ENCODE measurements at regions not wholly inside any gene's neighbourhood (a gene's known extent, or its start where the extent isn't known, plus 50 kb on each side); places are given as distances from the start of the nearest gene placed in this dataset.

DNA sequence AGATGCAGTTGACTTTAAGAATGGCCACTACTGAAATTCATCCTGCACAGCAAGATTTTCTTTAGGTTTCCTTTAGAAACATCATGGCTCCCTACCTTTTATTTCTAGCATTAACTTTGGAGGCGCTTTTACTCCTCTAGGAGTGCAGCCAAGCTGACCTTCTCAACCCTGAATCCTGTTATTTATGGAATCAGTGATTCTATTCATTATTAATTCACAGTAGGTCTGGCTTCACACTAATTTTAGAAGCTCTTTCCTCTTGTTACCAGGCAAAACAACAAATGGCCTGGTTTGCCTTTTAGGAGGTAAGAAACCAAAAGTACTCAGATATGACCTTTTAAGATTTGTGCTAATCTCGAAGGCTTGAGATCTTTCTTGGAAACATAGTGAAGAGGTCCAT is 93.0 kb upstream of the PELI1 start:
- TF ChIP-seq, protein P1, sequence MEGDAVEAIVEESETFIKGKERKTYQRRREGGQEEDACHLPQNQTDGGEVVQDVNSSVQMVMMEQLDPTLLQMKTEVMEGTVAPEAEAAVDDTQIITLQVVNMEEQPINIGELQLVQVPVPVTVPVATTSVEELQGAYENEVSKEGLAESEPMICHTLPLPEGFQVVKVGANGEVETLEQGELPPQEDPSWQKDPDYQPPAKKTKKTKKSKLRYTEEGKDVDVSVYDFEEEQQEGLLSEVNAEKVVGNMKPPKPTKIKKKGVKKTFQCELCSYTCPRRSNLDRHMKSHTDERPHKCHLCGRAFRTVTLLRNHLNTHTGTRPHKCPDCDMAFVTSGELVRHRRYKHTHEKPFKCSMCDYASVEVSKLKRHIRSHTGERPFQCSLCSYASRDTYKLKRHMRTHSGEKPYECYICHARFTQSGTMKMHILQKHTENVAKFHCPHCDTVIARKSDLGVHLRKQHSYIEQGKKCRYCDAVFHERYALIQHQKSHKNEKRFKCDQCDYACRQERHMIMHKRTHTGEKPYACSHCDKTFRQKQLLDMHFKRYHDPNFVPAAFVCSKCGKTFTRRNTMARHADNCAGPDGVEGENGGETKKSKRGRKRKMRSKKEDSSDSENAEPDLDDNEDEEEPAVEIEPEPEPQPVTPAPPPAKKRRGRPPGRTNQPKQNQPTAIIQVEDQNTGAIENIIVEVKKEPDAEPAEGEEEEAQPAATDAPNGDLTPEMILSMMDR (IDR thresholded peaks at IDR 0.05; ENCODE audit: low read length, missing control alignments), result no peak
- no peak overlapping the region for H3K4me3 ChIP-seq (replicated peaks; ENCODE audit: low read depth, low read length)
- no peak for DNase-seq (ENCODE audit: low read depth)

DNA sequence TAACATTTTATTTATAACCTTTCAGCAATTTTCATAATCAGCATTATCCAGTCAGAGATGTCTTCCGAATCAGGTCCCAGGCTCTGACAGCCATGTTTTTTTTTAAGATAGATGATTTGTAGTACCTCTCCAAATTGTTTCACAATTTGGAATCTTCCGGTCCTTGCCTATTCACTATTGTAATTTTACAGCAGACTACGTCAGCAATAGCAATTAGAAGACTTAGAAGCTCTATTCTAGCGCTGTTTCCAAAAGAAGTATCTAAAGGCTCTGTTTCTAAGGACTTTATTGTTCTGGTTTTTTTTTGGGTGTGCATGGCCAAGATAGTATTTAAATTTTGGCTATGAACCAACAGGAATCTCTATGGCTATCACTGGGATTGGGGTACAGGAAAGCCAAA is 94.6 kb upstream of the PELI1 start:
- H3K4me3 ChIP-seq (replicated peaks; ENCODE audit: low read depth, low read length), result no peak overlapping the region
- TF ChIP-seq, protein P1 (IDR thresholded peaks at IDR 0.05; ENCODE audit: low read length, missing control alignments), result no peak

DNA sequence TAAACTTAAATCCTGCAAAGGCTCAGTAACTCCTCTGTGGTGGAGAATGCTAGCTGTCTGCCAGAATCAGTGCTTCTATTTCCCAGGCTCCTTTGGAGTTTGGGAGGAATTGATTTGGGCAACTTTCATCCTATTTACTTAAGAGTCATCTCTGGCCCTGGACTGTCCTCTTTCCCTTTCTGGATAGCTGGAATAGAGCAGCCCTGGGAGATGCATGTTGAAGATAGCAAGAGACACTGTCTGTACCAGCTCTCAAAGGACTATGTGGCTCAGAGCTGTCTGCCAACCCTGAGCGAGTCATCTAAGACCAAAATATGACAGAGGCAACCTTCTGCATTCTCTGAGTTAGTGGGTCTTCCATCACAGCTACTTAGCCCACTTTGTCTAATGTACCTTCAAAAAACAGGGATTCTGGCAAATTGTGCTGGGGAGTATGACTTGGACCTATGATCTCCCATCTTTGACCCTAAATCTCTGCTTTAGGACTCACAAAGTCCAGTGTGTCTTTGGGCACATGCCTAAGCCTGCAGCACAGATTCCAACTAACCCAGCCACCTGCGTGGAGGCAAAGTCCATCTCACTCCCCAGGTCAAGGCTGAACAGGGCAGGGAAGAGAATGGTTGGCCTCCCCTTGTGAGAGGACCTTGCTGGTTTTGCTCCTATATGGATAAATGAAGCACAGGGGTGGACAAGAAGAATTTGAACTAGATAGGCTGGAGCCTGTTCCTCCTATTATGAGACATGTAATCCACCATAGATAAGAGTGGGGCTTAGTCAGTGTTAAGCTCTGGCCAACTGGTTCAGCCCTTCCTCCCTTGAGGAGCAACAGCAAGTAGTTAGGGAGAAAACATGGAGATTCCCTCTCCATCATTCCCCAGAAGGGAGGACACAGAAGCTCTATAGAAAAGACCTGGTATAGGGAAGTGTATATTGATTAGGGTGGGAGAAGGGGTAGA is 99.1 kb upstream of the PELI1 start:
- no peak for DNase-seq (ENCODE audit: low read depth)
- no peak overlapping the region for H3K4me3 ChIP-seq (replicated peaks; ENCODE audit: low read depth, low read length)
- TF ChIP-seq, protein P1 (IDR thresholded peaks at IDR 0.05; ENCODE audit: low read length, missing control alignments), result no peak

More for the DNA sequence above, 94.6 kb upstream of the PELI1 start:
- DNase-seq (ENCODE audit: low read depth), result no peak

DNA sequence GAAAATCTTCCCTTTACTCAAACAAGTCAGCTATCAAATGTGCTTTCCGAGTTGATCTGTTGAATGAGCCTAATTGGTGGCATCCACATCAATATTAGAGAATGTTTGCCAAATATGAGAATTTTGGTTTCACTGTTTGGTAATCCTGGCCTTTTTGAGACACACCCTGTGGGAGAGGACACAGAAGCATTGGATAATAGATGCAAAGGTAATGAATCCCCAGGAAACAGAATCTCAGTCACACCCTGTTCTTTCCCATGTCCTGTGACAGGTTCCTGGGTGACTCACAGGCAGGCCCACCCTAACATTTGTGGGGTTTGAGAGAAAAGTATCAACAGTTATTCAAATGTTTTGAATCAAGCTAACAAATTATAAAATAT is 99.8 kb upstream of the PELI1 start:
- TF ChIP-seq, protein P1 (IDR thresholded peaks at IDR 0.05; ENCODE audit: low read length, missing control alignments), result no peak
- no peak overlapping the region for H3K4me3 ChIP-seq (replicated peaks; ENCODE audit: low read depth, low read length)
- DNase-seq (ENCODE audit: low read depth), result no peak

DNA sequence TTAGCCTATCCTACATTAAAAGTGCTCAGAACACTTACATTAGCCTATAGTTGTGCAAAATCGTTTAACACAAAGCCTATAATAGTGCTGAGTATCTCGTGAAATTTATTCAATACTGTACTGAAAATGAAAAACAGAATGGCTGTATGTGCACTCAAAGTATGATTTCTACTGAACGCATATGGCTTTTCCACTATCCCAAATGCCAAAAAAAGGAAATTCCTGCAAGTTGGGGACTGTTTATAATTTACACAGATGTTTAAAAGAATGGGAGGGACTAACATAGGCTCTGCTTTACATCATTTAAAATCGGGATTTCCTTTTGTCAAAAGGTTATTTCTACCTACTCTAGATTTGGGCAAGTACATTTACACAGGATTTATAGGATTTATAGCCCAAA is 101.4 kb upstream of the PELI1 start:
- H3K4me3 ChIP-seq (replicated peaks; ENCODE audit: low read depth, low read length), result no peak overlapping the region

DNA sequence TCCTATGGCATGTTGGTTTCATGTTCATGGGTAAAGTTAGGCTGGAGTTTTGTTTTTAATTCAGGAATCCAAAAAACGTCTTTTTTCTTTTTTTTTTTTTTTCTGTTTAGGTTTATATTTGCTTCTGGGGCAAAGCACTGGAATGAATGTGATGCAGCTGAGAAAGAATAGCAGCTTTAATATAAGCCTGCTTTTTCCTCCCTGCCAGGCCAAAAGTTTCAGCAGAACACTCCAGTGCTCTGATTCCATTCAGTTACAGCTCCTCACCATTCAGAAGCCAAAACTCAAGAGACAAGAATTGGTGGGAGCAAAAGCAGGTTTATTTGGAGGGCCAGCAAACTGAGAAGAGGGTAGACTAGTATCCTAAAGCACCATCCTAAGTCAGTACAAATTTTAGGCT is 102.7 kb upstream of the PELI1 start:
- no peak for DNase-seq (ENCODE audit: low read depth)
- TF ChIP-seq, protein P1 (IDR thresholded peaks at IDR 0.05; ENCODE audit: low read length, missing control alignments), result no peak
- H3K4me3 ChIP-seq (replicated peaks; ENCODE audit: low read depth, low read length), result no peak overlapping the region

More for the DNA sequence above, 101.4 kb upstream of the PELI1 start:
- TF ChIP-seq, protein P1 (IDR thresholded peaks at IDR 0.05; ENCODE audit: low read length, missing control alignments), result no peak
- no peak for DNase-seq (ENCODE audit: low read depth)

All from fibroblast of pulmonary artery (primary cell).